GM23338 (cell line): ENCODE measurements at regions not wholly inside any gene's neighbourhood (a gene's known extent, or its start where the extent isn't known, plus 50 kb on each side); places are given as distances from the start of the nearest gene placed in this dataset.

ENCODE experiments used
- ATAC-seq: fragments of 200-7000 bp; cut with Tn5 transposase; 3 replicates; pipeline ENCODE4 v1.9.1; 2020
- DNase-seq: peaks from one replicate; pipeline ENCODE4 v3.0.0-alpha.2; 2015; ENCODE audit warnings: low spot score
- H2AFZ ChIP-seq: fragments of 200-600 bp; sonication (generic); 2 replicates; pipeline ENCODE4 v1.8.0; 2016; ENCODE audit warnings: antibody characterized with exemption, mild to moderate bottlenecking, moderate library complexity
- H3F3A ChIP-seq: fragments of 200-600 bp; sonication (generic); replicated peaks from 2 replicates; pipeline ENCODE4 v1.8.0; 2017; ENCODE audit warnings: antibody characterized with exemption, mixed run types, low read depth
- H3K27ac ChIP-seq: fragments of 200-600 bp; sonication (generic); 2 replicates; pipeline ENCODE4 v1.6.1; 2016; ENCODE audit warnings: low read depth
- H3K27me3 ChIP-seq: fragments of 200-600 bp; sonication (generic); 2 replicates; pipeline ENCODE4 v1.8.0; 2016; ENCODE audit warnings: mild to moderate bottlenecking, mixed run types, moderate library complexity; ENCODE audit not compliant: insufficient read depth
- H3K36me3 ChIP-seq: fragments of 200-600 bp; sonication (generic); 2 replicates; pipeline ENCODE4 v1.8.0; 2016; ENCODE audit warnings: mild to moderate bottlenecking; ENCODE audit not compliant: insufficient read depth
- H3K4me1 ChIP-seq: fragments of 200-600 bp; sonication (generic); 2 replicates; pipeline ENCODE4 v1.8.0; 2016; ENCODE audit warnings: mild to moderate bottlenecking, moderate library complexity; ENCODE audit not compliant: insufficient read depth
- H3K4me2 ChIP-seq: fragments of 200-600 bp; sonication (generic); 2 replicates; pipeline ENCODE4 v1.7.1; 2017; ENCODE audit warnings: mixed run types
- H3K4me3 ChIP-seq: fragments of 200-600 bp; sonication (generic); 2 replicates; pipeline ENCODE4 v1.6.1; 2016; ENCODE audit warnings: mixed run types
- H3K79me2 ChIP-seq: fragments of 200-600 bp; sonication (generic); replicated peaks from 2 replicates; pipeline ENCODE4 v1.8.0; 2017; ENCODE audit warnings: mild to moderate bottlenecking; ENCODE audit not compliant: insufficient read depth
- H3K9me2 ChIP-seq: fragments of 200-600 bp; sonication (generic); 2 replicates; pipeline ENCODE4 v1.8.0; 2017; ENCODE audit not compliant: insufficient read depth
- H4K20me1 ChIP-seq: fragments of 200-600 bp; sonication (generic); replicated peaks from 2 replicates; pipeline ENCODE4 v1.8.0; 2017; ENCODE audit warnings: mild to moderate bottlenecking; ENCODE audit not compliant: insufficient read depth
- H3K27ac Mint-ChIP-seq: 2 replicates; pipeline ENCODE4 v1.8.0; 2020; ENCODE audit warnings: inconsistent platforms, mild to moderate bottlenecking, moderate library complexity, mixed read lengths
- H3K27me3 Mint-ChIP-seq: 3 replicates; pipeline ENCODE4 v1.8.0; 2022; ENCODE audit warnings: low read depth, mild to moderate bottlenecking, moderate library complexity, mixed read lengths, inconsistent platforms; ENCODE audit not compliant: insufficient read depth, poor library complexity
- H3K36me3 Mint-ChIP-seq: 3 replicates; pipeline ENCODE4 v1.8.0; 2021; ENCODE audit warnings: low read depth, mild to moderate bottlenecking, inconsistent platforms, moderate library complexity, mixed read lengths
- H3K4me1 Mint-ChIP-seq: 3 replicates; pipeline ENCODE4 v1.8.0; 2020; ENCODE audit warnings: mild to moderate bottlenecking, inconsistent platforms, mixed read lengths
- H3K4me3 Mint-ChIP-seq: 3 replicates; pipeline ENCODE4 v1.8.0; 2021; ENCODE audit warnings: moderate library complexity, mild to moderate bottlenecking, inconsistent platforms, mixed read lengths
- H3K9me3 Mint-ChIP-seq: 3 replicates; pipeline ENCODE4 v1.8.0; 2020; ENCODE audit warnings: moderate library complexity, mild to moderate bottlenecking, inconsistent platforms, mixed read lengths
- CTCF ChIP-seq, 2 experiments: fragments of 200-600 bp in 1 of 2; sonication (generic) in 1 of 2; conservative IDR thresholded peaks; 2 replicates each; pipeline versions ENCODE4 v1.5.1 to v1.6.1; 2016 to 2017; ENCODE audit warnings: antibody characterized with exemption in 2 of 2, low read depth in 2 of 2, mild to moderate bottlenecking in 2 of 2, moderate library complexity in 1 of 2
- EZH2 ChIP-seq: fragments of 200-600 bp; sonication (generic); IDR thresholded peaks from one replicate; pipeline ENCODE4 v1.8.0; 2017; ENCODE audit warnings: antibody characterized with exemption, mild to moderate bottlenecking, low read depth; ENCODE audit not compliant: unreplicated experiment
- JUNB ChIP-seq: IDR thresholded peaks from one replicate; pipeline ENCODE4 v1.6.1; 2016; ENCODE audit warnings: antibody characterized with exemption; ENCODE audit not compliant: unreplicated experiment
- POLR2AphosphoS5 ChIP-seq: IDR thresholded peaks from 2 replicates; pipeline ENCODE4 v1.6.1; 2016; ENCODE audit warnings: antibody characterized with exemption, low read depth
- REST ChIP-seq: IDR thresholded peaks from one replicate; pipeline ENCODE4 v1.6.1; 2018; ENCODE audit warnings: antibody characterized with exemption; ENCODE audit not compliant: unreplicated experiment
- STAT1 ChIP-seq: IDR thresholded peaks from one replicate; pipeline ENCODE4 v1.6.1; 2016; ENCODE audit warnings: antibody characterized with exemption; ENCODE audit not compliant: unreplicated experiment
- ZNF462 ChIP-seq: fragments of 250-450 bp; sonication (Bioruptor Pico); IDR thresholded peaks from 2 replicates; pipeline ENCODE4 v1.5.0; 2020; ENCODE audit warnings: mild to moderate bottlenecking, moderate library complexity

- TF ChIP-seq ZNF462 (CRISPR knock-in tag) (no peak), POLR2AphosphoS5 (no peak), REST (no peak), JUNB (no peak), EZH2 (no peak)
Observed at GRCh38 chr6:96721227-96721626, 116.0 kb downstream of the GPR63 start (continued).

- H3K4me3 ChIP-seq = no peak overlapping the region
- no peak overlapping the region for H3K4me2 ChIP-seq
- Mint-ChIP-seq H3K4me1 (peaks cover 6% of the 10 kb centered on the region; the same call in 2 of the 3 replicates), H3K27ac (peak overlapping the region; percentile 22; the same call in 1 of the 2 replicates), H3K36me3 (no peaks in the 10 kb centered on the region), H3K9me3 (no peaks in the 10 kb centered on the region), H3K27me3 (no peaks in the 10 kb centered on the region), H3K4me3 (no peak overlapping the region)
- DNase-seq (peak; percentile 37), ATAC-seq (peak; percentile 74)
- no peak overlapping the region for H3K27ac ChIP-seq
- no peaks in the 10 kb centered on the region for H3K9me2 ChIP-seq
- peak overlapping the region; percentile 54; the same call in 1 of the 2 replicates for H2AFZ ChIP-seq
- no peak for TF ChIP-seq EZH2
- no peak for TF ChIP-seq JUNB
- TF ChIP-seq CTCF (conservative IDR thresholded peaks at IDR 0.05; ENCODE audit: low read depth in 2 of 2) = peak; percentile 48 to 69
- TF ChIP-seq STAT1 = no peak
- no peaks in the 10 kb centered on the region for H3K79me2 ChIP-seq
- no peaks in the 10 kb centered on the region for H3K4me1 ChIP-seq
- H3K27me3 ChIP-seq = no peaks in the 10 kb centered on the region
- no peaks in the 10 kb centered on the region for H3K36me3 ChIP-seq
- no peaks in the 10 kb centered on the region for H4K20me1 ChIP-seq
- no peaks in the 10 kb centered on the region for H3F3A ChIP-seq
Observed at GRCh38 chr6:96716221-96716620, 121.1 kb downstream of the GPR63 start.
